ENCODE measurements at regions not wholly inside any gene's neighbourhood (a gene's known extent, or its start where the extent isn't known, plus 50 kb on each side); places are given as distances from the start of the nearest gene placed in this dataset.

GRCh38 chr16:79758615-79759346 is 158.2 kb upstream of the MAF start:
- Histone ChIP-seq H3K9me3 (no peaks in the 10 kb centered on the region), H3K36me3 (replicated peaks in 1 of 2; ENCODE audit: insufficient read depth in 1 of 2, low read depth in 2 of 2) (no peaks in the 10 kb centered on the region), H3K27ac (no peak overlapping the region), H3K4me1 (no peaks in the 10 kb centered on the region), H3K4me3 (no peak overlapping the region), H3K27me3 (no peaks in the 10 kb centered on the region)
- WGBS, 2 donors, result 90 to 92% methylated on average over 15 of the region's 15 CpGs
- DNase-seq (no peak), ATAC-seq (no peak)
- TF ChIP-seq CTCF (IDR thresholded peaks at IDR 0.05) (no peak), POLR2A (IDR thresholded peaks at IDR 0.05) (no peak)
- intact Hi-C loops (cut with DNase I), result no loop called here

GRCh38 chr16:79757968-79758367 is 157.4 kb upstream of the MAF start:
- no peak for DNase-seq
- no peak for ATAC-seq
- H3K27me3 ChIP-seq, result no peaks in the 10 kb centered on the region
- H3K4me3 ChIP-seq, result no peak overlapping the region
- 84 to 92% methylated on average over 6 of the region's 6 CpGs for WGBS, 2 donors
- no peak overlapping the region for H3K27ac ChIP-seq
- no peaks in the 10 kb centered on the region for H3K36me3 ChIP-seq (replicated peaks in 1 of 2; ENCODE audit: insufficient read depth in 1 of 2, low read depth in 2 of 2)
- TF ChIP-seq CTCF (IDR thresholded peaks at IDR 0.05) (no peak), POLR2A (IDR thresholded peaks at IDR 0.05) (no peak)
- no peaks in the 10 kb centered on the region for H3K9me3 ChIP-seq
- H3K4me1 ChIP-seq, result no peaks in the 10 kb centered on the region
- intact Hi-C loops (cut with DNase I), result no loop called here

GRCh38 chr16:79757163-79757562 is 156.6 kb upstream of the MAF start:
- DNase-seq, result no peak
- no peak for ATAC-seq
- 87 to 93% methylated on average over 4 to 5 of the region's 5 CpGs for WGBS, 2 donors
- intact Hi-C loops (cut with DNase I), result no loop called here
- TF ChIP-seq CTCF (IDR thresholded peaks at IDR 0.05) (no peak), POLR2A (IDR thresholded peaks at IDR 0.05) (no peak)
- no peaks in the 10 kb centered on the region for H3K27me3 ChIP-seq
- H3K9me3 ChIP-seq, result no peaks in the 10 kb centered on the region
- no peaks in the 10 kb centered on the region for H3K36me3 ChIP-seq (replicated peaks in 1 of 2; ENCODE audit: insufficient read depth in 1 of 2, low read depth in 2 of 2)
- no peaks in the 10 kb centered on the region for H3K4me1 ChIP-seq
- H3K27ac ChIP-seq, result no peak overlapping the region
- no peak overlapping the region for H3K4me3 ChIP-seq

GRCh38 chr16:79756571-79756970 is 156.0 kb upstream of the MAF start:
- H3K9me3 ChIP-seq, result no peaks in the 10 kb centered on the region
- intact Hi-C loops (cut with DNase I), result no loop called here
- no peak overlapping the region for H3K27ac ChIP-seq
- H3K4me3 ChIP-seq, result no peak overlapping the region
- H3K27me3 ChIP-seq, result no peaks in the 10 kb centered on the region
- no peak for ATAC-seq
- no peaks in the 10 kb centered on the region for H3K36me3 ChIP-seq (replicated peaks in 1 of 2; ENCODE audit: insufficient read depth in 1 of 2, low read depth in 2 of 2)
- 91 to 92% methylated on average over 5 of the region's 5 CpGs for WGBS, 2 donors
- DNase-seq, result no peak
- TF ChIP-seq POLR2A (IDR thresholded peaks at IDR 0.05), result no peak
- TF ChIP-seq CTCF (IDR thresholded peaks at IDR 0.05), result no peak
- no peaks in the 10 kb centered on the region for H3K4me1 ChIP-seq

GRCh38 chr16:79754501-79754900 is 154.0 kb upstream of the MAF start:
- DNase-seq, result no peak
- ATAC-seq, result no peak
- no peak overlapping the region for H3K4me3 ChIP-seq
- no peaks in the 10 kb centered on the region for H3K9me3 ChIP-seq
- H3K4me1 ChIP-seq, result no peaks in the 10 kb centered on the region
- no peak for TF ChIP-seq POLR2A (IDR thresholded peaks at IDR 0.05)
- TF ChIP-seq CTCF (IDR thresholded peaks at IDR 0.05), result no peak
- H3K27me3 ChIP-seq, result no peaks in the 10 kb centered on the region
- H3K27ac ChIP-seq, result no peak overlapping the region
- intact Hi-C loops (cut with DNase I), result no loop called here
- no peaks in the 10 kb centered on the region for H3K36me3 ChIP-seq (replicated peaks in 1 of 2; ENCODE audit: insufficient read depth in 1 of 2, low read depth in 2 of 2)
